A549 (cell line): ENCODE measurements at regions not wholly inside any gene's neighbourhood (a gene's known extent, or its start where the extent isn't known, plus 50 kb on each side); places are given as distances from the start of the nearest gene placed in this dataset.

Source experiments
- ATAC-seq, 2 experiments: fragments of 200-7000 bp in 1 of 2; fragments of >200 bp in 1 of 2; cut with Nextera tagmentation in 1 of 2; cut with Tn5 transposase in 1 of 2; 3 replicates each; pipeline versions ENCODE4 v1.8.0 to v1.9.1; 2018 to 2020; ENCODE audit warnings: mild to moderate bottlenecking in 1 of 2, moderate library complexity in 1 of 2
- CTCF ChIA-PET: fragments of 300-600 bp; sonication (Branson Sonifier 250); formaldehyde crosslinking; extraction: SDS; loops from one replicate; lab custom pipeline; 2021; ENCODE audit warnings: antibody characterized with exemption, inconsistent platforms; lab: Yijun Ruan, JAX
- POLR2A ChIA-PET: fragments of 350-600 bp; formaldehyde crosslinking; extraction: SDS; loops from one replicate; lab custom pipeline; 2021; ENCODE audit warnings: antibody characterized with exemption, inconsistent platforms; lab: Yijun Ruan, JAX
- DNase-seq, 2 experiments: peaks; one replicate each; pipeline versions ENCODE4 v3.0.0 to v3.0.0-alpha.2; 2011 to 2016; ENCODE audit warnings: low read depth in 1 of 2, low spot score in 1 of 2
- FAIRE-seq: peaks from 2 replicates; lab custom pipeline; 2011; peaks lifted over from hg19 to GRCh38; lab: Jason Lieb, UNC
- H3K27ac ChIP-seq, 2 experiments: fragments of >200 bp; sonication (Bioruptor Twin); formaldehyde crosslinking; 3 replicates each; pipeline ENCODE4 v1.5.1; 2016 to 2017
- H3K4me1 ChIP-seq: fragments of >200 bp; sonication (Bioruptor Twin); formaldehyde crosslinking; 3 replicates; pipeline ENCODE4 v1.6.1; 2016
- H3K4me2 ChIP-seq: fragments of >200 bp; sonication (Bioruptor Twin); formaldehyde crosslinking; 3 replicates; pipeline ENCODE4 v1.6.1; 2016
- H3K4me3 ChIP-seq: fragments of >200 bp; sonication (Bioruptor Twin); formaldehyde crosslinking; 3 replicates; pipeline ENCODE4 v1.5.1; 2016
- H3K9me3 ChIP-seq: fragments of >200 bp; sonication (Bioruptor Twin); formaldehyde crosslinking; 3 replicates; pipeline ENCODE4 v1.6.1; 2016
- CBX8 ChIP-seq: fragments of 200-600 bp; sonication (generic); IDR thresholded peaks from 2 replicates; pipeline ENCODE4 v1.6.1; 2016
- CEBPB ChIP-seq, 2 experiments: fragments of >200 bp in 1 of 2; sonication (Bioruptor Twin) in 1 of 2; formaldehyde crosslinking in 1 of 2; IDR thresholded peaks; 2 replicates each; pipeline ENCODE4 v1.6.1; 2012 to 2016
- CHD2 ChIP-seq: fragments of 150-350 bp; IDR thresholded peaks from 2 replicates; pipeline ENCODE4 v1.6.1; 2014; ENCODE audit warnings: low read length; ENCODE audit not compliant: partially characterized antibody
- EHMT2 ChIP-seq: fragments of 200-600 bp; sonication (generic); IDR thresholded peaks from 2 replicates; pipeline ENCODE4 v1.6.1; 2016; ENCODE audit warnings: antibody characterized with exemption, low read depth, mild to moderate bottlenecking, moderate library complexity
- EP300 ChIP-seq, 2 experiments: fragments of >200 bp; sonication (Bioruptor Twin); formaldehyde crosslinking; IDR thresholded peaks; 2 replicates in 1 of 2; 3 replicates in 1 of 2; pipeline ENCODE4 v1.6.1; 2016 to 2017
- FOSL2 ChIP-seq, 2 experiments: fragments of 450-650 bp in 1 of 2; fragments of >200 bp in 1 of 2; sonication (Bioruptor Twin) in 1 of 2; formaldehyde crosslinking; IDR thresholded peaks; 2 replicates each; pipeline versions ENCODE4 v1.5.0 to v1.6.1; 2016 to 2020; ENCODE audit warnings: mild to moderate bottlenecking in 1 of 2, moderate library complexity in 1 of 2
- FOXS1 ChIP-seq: fragments of 250-450 bp; sonication (Bioruptor Pico); IDR thresholded peaks from 2 replicates; pipeline ENCODE4 v1.5.0; 2020; ENCODE audit warnings: mild to moderate bottlenecking, moderate library complexity
- GATA3 ChIP-seq: IDR thresholded peaks from 2 replicates; pipeline ENCODE4 v1.6.1; 2012; ENCODE audit warnings: borderline replicate concordance
- HDAC2 ChIP-seq: fragments of 200-600 bp; sonication (generic); IDR thresholded peaks from 2 replicates; pipeline ENCODE4 v1.6.1; 2016
- HOXA7 ChIP-seq: fragments of 250-450 bp; sonication (Bioruptor Pico); IDR thresholded peaks from 2 replicates; pipeline ENCODE4 v1.5.0; 2020; ENCODE audit warnings: mild to moderate bottlenecking, moderate library complexity
- JUN ChIP-seq, 2 experiments: fragments of >200 bp; sonication (Bioruptor Twin); formaldehyde crosslinking; IDR thresholded peaks; 2 replicates in 1 of 2; 3 replicates in 1 of 2; pipeline ENCODE4 v1.6.1; 2016 to 2017
- MAFK ChIP-seq: fragments of 450-650 bp; IDR thresholded peaks from 2 replicates; pipeline ENCODE4 v1.6.1; 2014; ENCODE audit not compliant: partially characterized antibody
- MAZ ChIP-seq: fragments of 150-350 bp; IDR thresholded peaks from 2 replicates; pipeline ENCODE4 v1.6.1; 2014; ENCODE audit warnings: antibody characterized with exemption, low read depth, low read length, borderline replicate concordance
- NFE2L2 ChIP-seq: fragments of 150-350 bp; conservative IDR thresholded peaks from 2 replicates; pipeline ENCODE4 v1.6.1; 2014; ENCODE audit warnings: low read length
- POLR2AphosphoS2 ChIP-seq: conservative IDR thresholded peaks from 2 replicates; pipeline ENCODE4 v1.6.1; 2012; ENCODE audit warnings: low read length, improper control_type of control experiment, inconsistent platforms
- RARB ChIP-seq: fragments of 250-450 bp; sonication (Bioruptor Pico); IDR thresholded peaks from 2 replicates; pipeline ENCODE4 v1.8.0; 2021; ENCODE audit warnings: mild to moderate bottlenecking, moderate library complexity
- RNF2 ChIP-seq: fragments of 200-600 bp; sonication (generic); IDR thresholded peaks from 2 replicates; pipeline ENCODE4 v1.6.1; 2016; ENCODE audit warnings: low read depth, mild to moderate bottlenecking, antibody characterized with exemption, moderate library complexity, borderline replicate concordance
- TFCP2L1 ChIP-seq: fragments of 250-450 bp; sonication (Bioruptor Pico); IDR thresholded peaks from 2 replicates; pipeline ENCODE4 v1.5.0; 2021; ENCODE audit warnings: mild to moderate bottlenecking
- ZC3H11A ChIP-seq: fragments of 450-650 bp; IDR thresholded peaks from 2 replicates; pipeline ENCODE4 v1.6.1; 2014; ENCODE audit warnings: antibody characterized with exemption, mild to moderate bottlenecking
- ZFP36 ChIP-seq: fragments of 450-650 bp; IDR thresholded peaks from 2 replicates; pipeline ENCODE4 v1.6.1; 2014; ENCODE audit warnings: borderline replicate concordance; ENCODE audit not compliant: partially characterized antibody
- WGBS: methylation state at CpG from one replicate; pipeline ENCODE4 v1.1.6; 2017; ENCODE audit errors: missing lambda C conversion rate; 5-methylcytosine and 5-hydroxymethylcytosine counted together
- TF ChIP-seq, protein P1 (sequence below): fragments of >200 bp; sonication (Bioruptor Twin); formaldehyde crosslinking; IDR thresholded peaks from 3 replicates; pipeline ENCODE4 v1.5.1; 2016
- TF ChIP-seq, protein P2 (sequence below): fragments of >200 bp; sonication (Bioruptor Twin); formaldehyde crosslinking; IDR thresholded peaks from 2 replicates; pipeline ENCODE4 v1.6.1; 2016
- TF ChIP-seq, protein P3 (sequence below): fragments of 250-450 bp; sonication (Bioruptor Pico); IDR thresholded peaks from 2 replicates; pipeline ENCODE4 v1.5.0; 2021; ENCODE audit warnings: mild to moderate bottlenecking, moderate library complexity, borderline replicate concordance
- TF ChIP-seq, protein P4 (sequence below): fragments of 450-650 bp; IDR thresholded peaks from 2 replicates; pipeline ENCODE4 v1.6.1; 2014; ENCODE audit warnings: antibody characterized with exemption
- TF ChIP-seq, protein P5 (sequence below): IDR thresholded peaks from 2 replicates; pipeline ENCODE4 v1.6.1; 2012

DNA sequence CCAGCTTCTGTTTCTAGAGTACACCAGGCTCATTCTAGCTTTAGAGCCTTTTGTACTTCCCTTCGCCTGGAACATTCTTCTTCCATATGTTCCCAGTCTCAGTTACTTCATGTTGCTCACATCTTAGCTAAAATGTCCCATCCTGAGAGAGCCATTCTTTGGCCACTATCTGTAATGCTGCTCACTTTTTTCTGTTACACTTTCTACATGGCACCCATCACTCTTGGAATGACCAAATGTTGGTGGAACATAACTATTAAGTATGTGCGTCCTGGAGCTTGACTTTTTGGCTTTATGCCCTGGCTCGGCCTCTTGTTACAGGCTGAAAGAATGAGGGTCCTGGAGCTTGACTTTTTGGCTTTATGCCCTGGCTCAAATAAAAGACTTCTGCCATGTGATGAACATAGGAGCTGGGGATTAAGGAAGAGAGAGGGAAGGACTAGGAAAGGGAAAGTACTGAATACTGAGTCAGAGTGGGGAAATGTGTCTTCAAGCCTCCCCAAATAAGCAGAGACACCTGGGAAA lies 442.9 kb upstream of the ATP2B1 start:
- no peak overlapping the region for H3K4me3 ChIP-seq
- 83% methylated on average over 3 of the region's 3 CpGs for WGBS
- no peaks in the 10 kb centered on the region for H3K9me3 ChIP-seq
- no peak for FAIRE-seq
- no peak overlapping the region for H3K27ac ChIP-seq
- CTCF ChIA-PET, result interaction anchor here (1.0 kb wide), 1 partner anchor 15 kb away, joined by 3 read pairs; no protein-coding TSS in a partner anchor
- no peaks in the 10 kb centered on the region for H3K4me1 ChIP-seq
- no peak for TF ChIP-seq FOSL2 (IDR thresholded peaks at IDR 0.05)
- no peak for TF ChIP-seq FOSL2 (CRISPR knock-in tag; IDR thresholded peaks at IDR 0.05)
- no peak for TF ChIP-seq ZC3H11A
- no peak for TF ChIP-seq CBX8
- TF ChIP-seq EHMT2, result no peak
- TF ChIP-seq, protein P1, sequence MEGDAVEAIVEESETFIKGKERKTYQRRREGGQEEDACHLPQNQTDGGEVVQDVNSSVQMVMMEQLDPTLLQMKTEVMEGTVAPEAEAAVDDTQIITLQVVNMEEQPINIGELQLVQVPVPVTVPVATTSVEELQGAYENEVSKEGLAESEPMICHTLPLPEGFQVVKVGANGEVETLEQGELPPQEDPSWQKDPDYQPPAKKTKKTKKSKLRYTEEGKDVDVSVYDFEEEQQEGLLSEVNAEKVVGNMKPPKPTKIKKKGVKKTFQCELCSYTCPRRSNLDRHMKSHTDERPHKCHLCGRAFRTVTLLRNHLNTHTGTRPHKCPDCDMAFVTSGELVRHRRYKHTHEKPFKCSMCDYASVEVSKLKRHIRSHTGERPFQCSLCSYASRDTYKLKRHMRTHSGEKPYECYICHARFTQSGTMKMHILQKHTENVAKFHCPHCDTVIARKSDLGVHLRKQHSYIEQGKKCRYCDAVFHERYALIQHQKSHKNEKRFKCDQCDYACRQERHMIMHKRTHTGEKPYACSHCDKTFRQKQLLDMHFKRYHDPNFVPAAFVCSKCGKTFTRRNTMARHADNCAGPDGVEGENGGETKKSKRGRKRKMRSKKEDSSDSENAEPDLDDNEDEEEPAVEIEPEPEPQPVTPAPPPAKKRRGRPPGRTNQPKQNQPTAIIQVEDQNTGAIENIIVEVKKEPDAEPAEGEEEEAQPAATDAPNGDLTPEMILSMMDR, result no peak
- no peak for TF ChIP-seq JUN (IDR thresholded peaks at IDR 0.05)
- TF ChIP-seq, protein P2, sequence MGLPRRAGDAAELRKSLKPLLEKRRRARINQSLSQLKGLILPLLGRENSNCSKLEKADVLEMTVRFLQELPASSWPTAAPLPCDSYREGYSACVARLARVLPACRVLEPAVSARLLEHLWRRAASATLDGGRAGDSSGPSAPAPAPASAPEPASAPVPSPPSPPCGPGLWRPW, result no peak
- no peak for TF ChIP-seq ZFP36
- TF ChIP-seq, protein P3, sequence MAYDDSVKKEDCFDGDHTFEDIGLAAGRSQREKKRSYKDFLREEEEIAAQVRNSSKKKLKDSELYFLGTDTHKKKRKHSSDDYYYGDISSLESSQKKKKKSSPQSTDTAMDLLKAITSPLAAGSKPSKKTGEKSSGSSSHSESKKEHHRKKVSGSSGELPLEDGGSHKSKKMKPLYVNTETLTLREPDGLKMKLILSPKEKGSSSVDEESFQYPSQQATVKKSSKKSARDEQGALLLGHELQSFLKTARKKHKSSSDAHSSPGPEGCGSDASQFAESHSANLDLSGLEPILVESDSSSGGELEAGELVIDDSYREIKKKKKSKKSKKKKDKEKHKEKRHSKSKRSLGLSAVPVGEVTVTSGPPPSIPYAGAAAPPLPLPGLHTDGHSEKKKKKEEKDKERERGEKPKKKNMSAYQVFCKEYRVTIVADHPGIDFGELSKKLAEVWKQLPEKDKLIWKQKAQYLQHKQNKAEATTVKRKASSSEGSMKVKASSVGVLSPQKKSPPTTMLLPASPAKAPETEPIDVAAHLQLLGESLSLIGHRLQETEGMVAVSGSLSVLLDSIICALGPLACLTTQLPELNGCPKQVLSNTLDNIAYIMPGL (CRISPR knock-in tag), result no peak
- no peak for TF ChIP-seq HOXA7
- no peak for TF ChIP-seq GATA3
- POLR2A ChIA-PET, result no interaction called here
- ATAC-seq, result no peak
- no peak for DNase-seq
- H3K4me2 ChIP-seq, result no peak overlapping the region

DNA sequence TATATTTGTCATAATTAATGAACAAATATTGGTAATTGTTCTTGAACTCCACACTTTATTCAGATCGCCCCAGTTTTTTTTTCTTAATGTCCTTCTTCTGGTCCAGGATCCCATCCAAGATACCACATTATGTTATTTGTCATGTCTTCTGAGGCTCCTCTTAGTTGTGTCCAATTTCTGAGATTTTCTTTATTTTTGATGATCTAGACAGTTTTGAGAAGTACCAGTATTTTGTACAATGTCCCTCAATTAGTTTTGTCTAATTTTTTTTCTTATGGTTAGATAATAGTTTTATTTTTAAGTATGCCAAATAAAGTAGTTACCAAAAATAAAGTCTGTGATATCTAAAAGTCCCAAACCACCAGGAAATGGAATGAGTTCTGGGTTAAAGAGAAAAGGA lies 440.8 kb upstream of the ATP2B1 start:
- TF ChIP-seq MAFK (peak; percentile 73), HDAC2 (no peak)
- Histone ChIP-seq H3K27ac (no peak overlapping the region), H3K9me3 (no peaks in the 10 kb centered on the region), H3K4me2 (no peak overlapping the region), H3K4me3 (no peak overlapping the region), H3K4me1 (no peaks in the 10 kb centered on the region)
- CTCF ChIA-PET, result no interaction called here
- POLR2A ChIA-PET, result no interaction called here
- no peak for FAIRE-seq
- WGBS, result 90% methylated on average over 1 of the region's 1 CpG
- no peak for DNase-seq
- ATAC-seq, result no peak

DNA sequence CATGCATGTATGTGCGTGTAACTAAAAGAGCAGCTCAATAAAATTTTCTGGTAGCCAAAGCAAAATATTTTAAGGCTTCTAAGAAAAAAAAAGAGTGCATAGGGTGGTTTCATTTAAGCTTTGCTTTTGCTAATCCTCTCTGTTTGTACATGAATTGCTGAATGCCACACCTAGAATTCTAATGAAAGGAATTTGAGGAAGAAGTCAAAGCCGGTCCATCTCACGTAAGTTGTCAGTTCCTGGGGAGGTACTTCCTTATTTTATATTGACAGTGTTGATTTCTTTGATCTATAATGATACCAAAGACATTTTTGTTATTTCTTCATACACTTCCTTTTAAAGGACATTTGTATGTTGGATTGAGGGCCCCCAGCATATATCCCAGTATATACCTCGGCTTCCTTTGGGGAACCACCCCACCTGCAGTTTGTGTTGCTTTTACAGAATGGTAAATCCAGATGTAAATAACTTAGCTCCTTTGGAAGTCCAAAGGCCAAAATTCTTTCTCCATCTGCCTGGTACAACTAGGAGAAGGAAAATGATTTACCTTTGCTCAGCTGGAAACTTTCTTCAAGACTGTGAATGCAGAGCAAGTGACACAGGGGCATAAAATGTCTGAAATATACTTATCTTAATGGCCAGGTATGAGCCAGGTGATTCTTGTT lies 420.9 kb upstream of the ATP2B1 start:
- TF ChIP-seq TFCP2L1 (no peak), GATA3 (peak; percentile 40; the same call in 1 of the 2 replicates), EP300 (IDR thresholded peaks at IDR 0.05) (peak in 1 of 2 experiments; percentile 50; a peak in 1 of 5 replicates)
- ChIA-PET CTCF (no interaction called here), POLR2A (no interaction called here)
- H3K4me3 ChIP-seq, result no peak overlapping the region
- ATAC-seq (peak; percentile 34 to 83; a peak in 3 of 6 replicates), FAIRE-seq (peak; percentile 46), DNase-seq (peak in 1 of 2 experiments; percentile 82)
- 17% methylated on average over 4 of the region's 4 CpGs for WGBS
- peak overlapping the region; percentile 58 for H3K4me2 ChIP-seq
- peak overlapping the region; percentile 37 to 77; a peak in 5 of 6 replicates for H3K27ac ChIP-seq
- H3K9me3 ChIP-seq, result peaks cover 11% of the 10 kb centered on the region
- H3K4me1 ChIP-seq, result peaks cover 43% of the 10 kb centered on the region

DNA sequence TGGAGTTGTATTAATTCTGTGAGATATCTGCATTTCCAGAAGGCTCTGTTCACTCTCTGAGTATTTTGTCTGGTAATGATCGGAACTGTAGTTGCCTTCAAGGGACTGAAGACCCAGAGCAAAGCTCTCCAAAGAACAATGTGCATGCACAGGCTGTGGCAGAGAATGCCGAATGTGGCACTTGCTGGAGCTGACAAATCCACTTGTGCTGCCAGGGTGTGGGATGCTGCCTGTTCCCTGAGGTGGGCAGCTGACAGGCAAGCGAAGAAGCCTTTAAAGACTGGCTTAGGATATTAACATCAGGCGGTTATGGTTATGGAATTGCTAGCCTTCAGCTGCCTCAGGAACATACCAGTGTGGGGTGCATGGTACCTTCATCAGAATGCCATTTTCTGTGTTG lies 419.9 kb upstream of the ATP2B1 start:
- 60% methylated on average over 4 of the region's 4 CpGs for whole genome bisulfite sequencing
- CTCF ChIA-PET, result interaction anchor here (1.2 kb wide), 1 partner anchor 26 kb away, joined by 4 read pairs; no protein-coding TSS in a partner anchor
- ATAC-seq, result peak in 1 of 2 experiments; percentile 15; a peak in 2 of 6 replicates
- no peak for FAIRE-seq
- H3K27ac ChIP-seq, result peak overlapping the region; percentile 37 to 77
- peak overlapping the region; percentile 58 for H3K4me2 ChIP-seq
- peak in 1 of 2 experiments; percentile 10 for DNase-seq
- no peak overlapping the region for H3K4me3 ChIP-seq
- peaks cover 53% of the 10 kb centered on the region for H3K4me1 ChIP-seq
- peaks cover 11% of the 10 kb centered on the region for H3K9me3 ChIP-seq
- POLR2A ChIA-PET, result no interaction called here
- TF ChIP-seq CBX8 (no peak), POLR2AphosphoS2 (no peak), NFE2L2 (no peak), JUN (IDR thresholded peaks at IDR 0.05) (no peak), CEBPB (IDR thresholded peaks at IDR 0.05) (no peak), RARB (no peak), FOXS1 (CRISPR knock-in tag) (no peak), MAZ (no peak), GATA3 (no peak), CHD2 (no peak), RNF2 (no peak)
- TF ChIP-seq, protein P4, sequence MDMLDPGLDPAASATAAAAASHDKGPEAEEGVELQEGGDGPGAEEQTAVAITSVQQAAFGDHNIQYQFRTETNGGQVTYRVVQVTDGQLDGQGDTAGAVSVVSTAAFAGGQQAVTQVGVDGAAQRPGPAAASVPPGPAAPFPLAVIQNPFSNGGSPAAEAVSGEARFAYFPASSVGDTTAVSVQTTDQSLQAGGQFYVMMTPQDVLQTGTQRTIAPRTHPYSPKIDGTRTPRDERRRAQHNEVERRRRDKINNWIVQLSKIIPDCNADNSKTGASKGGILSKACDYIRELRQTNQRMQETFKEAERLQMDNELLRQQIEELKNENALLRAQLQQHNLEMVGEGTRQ, result no peak
- TF ChIP-seq, protein P5, sequence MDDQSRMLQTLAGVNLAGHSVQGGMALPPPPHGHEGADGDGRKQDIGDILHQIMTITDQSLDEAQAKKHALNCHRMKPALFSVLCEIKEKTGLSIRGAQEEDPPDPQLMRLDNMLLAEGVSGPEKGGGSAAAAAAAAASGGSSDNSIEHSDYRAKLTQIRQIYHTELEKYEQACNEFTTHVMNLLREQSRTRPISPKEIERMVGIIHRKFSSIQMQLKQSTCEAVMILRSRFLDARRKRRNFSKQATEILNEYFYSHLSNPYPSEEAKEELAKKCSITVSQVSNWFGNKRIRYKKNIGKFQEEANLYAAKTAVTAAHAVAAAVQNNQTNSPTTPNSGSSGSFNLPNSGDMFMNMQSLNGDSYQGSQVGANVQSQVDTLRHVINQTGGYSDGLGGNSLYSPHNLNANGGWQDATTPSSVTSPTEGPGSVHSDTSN, result no peak
